ENCODE measurements at regions not wholly inside any gene's neighbourhood (a gene's known extent, or its start where the extent isn't known, plus 50 kb on each side); places are given as distances from the start of the nearest gene placed in this dataset.

- Histone ChIP-seq H3K9ac (no peak overlapping the region), H4K20me1 (ENCODE audit: insufficient read depth) (no peaks in the 10 kb centered on the region), H3K27me3 (ENCODE audit: insufficient read depth) (no peaks in the 10 kb centered on the region), H3K9me2 (no peaks in the 10 kb centered on the region), H3K4me1 (ENCODE audit: control insufficient read depth in 1 of 2, insufficient read depth in 2 of 2, low read depth in 1 of 2, low read length in 1 of 2) (no peaks in the 10 kb centered on the region; a peak in 1 of 4 replicates), H3K4me2 (no peak overlapping the region), H2AFZ (ENCODE audit: low read depth) (no peak overlapping the region), H3K79me2 (ENCODE audit: insufficient read depth) (no peaks in the 10 kb centered on the region), H3K9me3 (no peaks in the 10 kb centered on the region), H3K36me3 (replicated peaks in 1 of 2; ENCODE audit: control insufficient read depth in 1 of 2, insufficient read depth in 2 of 2, low read length in 1 of 2) (no peaks in the 10 kb centered on the region), H3K4me3 (ENCODE audit: low read depth in 2 of 2, low read length in 1 of 2) (no peak overlapping the region), H3K27ac (ENCODE audit: low read depth in 2 of 2, low read length in 1 of 2) (no peak overlapping the region), H3F3A (replicated peaks; ENCODE audit: insufficient read depth) (no peaks in the 10 kb centered on the region)
- ChIA-PET CTCF (interaction anchor here (0.8 to 1.6 kb wide), 4 partner anchors 10 to 660 kb away, joined by 4 to 11 read pairs (median 4); no protein-coding TSS in a partner anchor), POLR2A (no interaction called here)
- TF ChIP-seq IRF3 (IDR thresholded peaks at IDR 0.05; ENCODE audit: low read depth, low read length) (no peak), CHD2 (IDR thresholded peaks at IDR 0.05; ENCODE audit: low read length, partially characterized antibody) (no peak), GATA2 (CRISPR knock-in tag; IDR thresholded peaks at IDR 0.05) (no peak), MEF2A (IDR thresholded peaks at IDR 0.05; ENCODE audit: borderline replicate concordance, low read depth) (no peak)
- 90% methylated on average over 3 of the region's 3 CpGs for WGBS (ENCODE audit: low lambda C conversion rate)
- DNase-seq, result no peak
Observed at GRCh38 chr2:160984426-160985077, 175.7 kb upstream of the TANK start.

GRCh38 chr2:160989778-160990177 lies 170.4 kb upstream of the TANK start:
- Histone ChIP-seq H3F3A (replicated peaks; ENCODE audit: insufficient read depth) (no peaks in the 10 kb centered on the region), H3K9me2 (no peaks in the 10 kb centered on the region), H3K27me3 (ENCODE audit: insufficient read depth) (no peaks in the 10 kb centered on the region), H3K27ac (ENCODE audit: low read depth in 2 of 2, low read length in 1 of 2) (peak overlapping the region in 1 of 2 experiments; percentile 43; a peak in 1 of 4 replicates), H3K9ac (no peak overlapping the region), H3K4me1 (ENCODE audit: control insufficient read depth in 1 of 2, insufficient read depth in 2 of 2, low read depth in 1 of 2, low read length in 1 of 2) (peaks cover 0 to 2% of the 10 kb centered on the region in 2 experiments; a peak in 1 of 4 replicates), H4K20me1 (ENCODE audit: insufficient read depth) (no peaks in the 10 kb centered on the region), H3K36me3 (replicated peaks in 1 of 2; ENCODE audit: control insufficient read depth in 1 of 2, insufficient read depth in 2 of 2, low read length in 1 of 2) (no peaks in the 10 kb centered on the region), H3K79me2 (ENCODE audit: insufficient read depth) (no peaks in the 10 kb centered on the region), H3K9me3 (no peaks in the 10 kb centered on the region), H3K4me2 (no peak overlapping the region), H3K4me3 (ENCODE audit: low read depth in 2 of 2, low read length in 1 of 2) (no peak overlapping the region), H2AFZ (ENCODE audit: low read depth) (no peak overlapping the region)
- WGBS (ENCODE audit: low lambda C conversion rate), result 52% methylated on average over 1 of the region's 1 CpG
- POLR2A ChIA-PET, result no interaction called here
- CTCF ChIA-PET, result interaction anchor here (1.0 to 6.5 kb wide), 6 partner anchors 15 to 880 kb away, joined by 3 to 51 read pairs (median 6); no protein-coding TSS in a partner anchor
- no peak for DNase-seq
- no peak for TF ChIP-seq PBX3 (IDR thresholded peaks at IDR 0.05)
- TF ChIP-seq SMC3 (IDR thresholded peaks at IDR 0.05; ENCODE audit: low read depth, low read length), result no peak
- no peak for TF ChIP-seq FOSL2 (IDR thresholded peaks at IDR 0.05; ENCODE audit: borderline replicate concordance, low read depth)

- Histone ChIP-seq H2AFZ (ENCODE audit: low read depth) (peak overlapping the region; percentile 21; the same call in 1 of the 2 replicates), H3K4me1 (ENCODE audit: control insufficient read depth in 1 of 2, insufficient read depth in 2 of 2, low read depth in 1 of 2, low read length in 1 of 2) (peaks cover 0 to 2% of the 10 kb centered on the region in 2 experiments; a peak in 1 of 4 replicates), H3K79me2 (ENCODE audit: insufficient read depth) (no peaks in the 10 kb centered on the region), H3K9me2 (no peaks in the 10 kb centered on the region), H3K4me3 (ENCODE audit: low read depth in 2 of 2, low read length in 1 of 2) (no peak overlapping the region), H3K27ac (ENCODE audit: low read depth in 2 of 2, low read length in 1 of 2) (no peak overlapping the region), H3F3A (replicated peaks; ENCODE audit: insufficient read depth) (no peaks in the 10 kb centered on the region), H3K27me3 (ENCODE audit: insufficient read depth) (no peaks in the 10 kb centered on the region), H4K20me1 (ENCODE audit: insufficient read depth) (no peaks in the 10 kb centered on the region), H3K9me3 (no peaks in the 10 kb centered on the region), H3K4me2 (no peak overlapping the region), H3K9ac (no peak overlapping the region), H3K36me3 (replicated peaks in 1 of 2; ENCODE audit: control insufficient read depth in 1 of 2, insufficient read depth in 2 of 2, low read length in 1 of 2) (no peaks in the 10 kb centered on the region)
- WGBS (ENCODE audit: low lambda C conversion rate), result 87% methylated on average over 7 of the region's 7 CpGs
- CTCF ChIA-PET, result interaction anchor here (0.7 to 6.5 kb wide), 49 partner anchors 8 to 905 kb away, joined by 3 to 51 read pairs (median 5); partner anchors contain the start of gene RBMS1
- POLR2A ChIA-PET, result no interaction called here
- DNase-seq, result no peak
- TF ChIP-seq NRF1 (IDR thresholded peaks at IDR 0.05; ENCODE audit: low read depth, low read length) (no peak), RAD21 (IDR thresholded peaks at IDR 0.05; ENCODE audit: low read length) (no peak), ELF1 (IDR thresholded peaks at IDR 0.05) (no peak), ZBTB33 (IDR thresholded peaks at IDR 0.05; ENCODE audit: borderline replicate concordance, low read depth) (no peak), MXI1 (IDR thresholded peaks at IDR 0.05; ENCODE audit: low read depth, low read length) (no peak), TAF1 (IDR thresholded peaks at IDR 0.05; ENCODE audit: borderline replicate concordance, low read depth, low read length) (no peak), USF1 (IDR thresholded peaks at IDR 0.05; ENCODE audit: borderline replicate concordance, low read depth) (no peak), IRF3 (IDR thresholded peaks at IDR 0.05; ENCODE audit: low read depth, low read length) (no peak)
Observed at GRCh38 chr2:160993654-160994061, 166.6 kb upstream of the TANK start.

Measured in SK-N-SH (cell line).